ENCODE measurements at regions not wholly inside any gene's neighbourhood (a gene's known extent, or its start where the extent isn't known, plus 50 kb on each side); places are given as distances from the start of the nearest gene placed in this dataset.
"Not testable (repeated sequence)": the region's sequence is repeated elsewhere in the genome, so short reads cannot be mapped to it uniquely, and the experiment has no call there.

- DNase-seq (ENCODE audit: low read depth, low spot score) = no peak
- no peak overlapping the region for H3K4me3 ChIP-seq (ENCODE audit: low read length)
These were observed 343.5 kb upstream of the UBE2E2 start for GRCh38 chr3:22859618-22860017.

GRCh38 chr3:22861426-22861825 is 341.7 kb upstream of the UBE2E2 start:
- DNase-seq (ENCODE audit: low read depth, low spot score) = no peak
- H3K4me3 ChIP-seq (ENCODE audit: low read length) = no peak overlapping the region

- H3K4me3 ChIP-seq (ENCODE audit: low read length) = no peak overlapping the region
- DNase-seq (ENCODE audit: low read depth, low spot score) = no peak
These were observed 341.0 kb upstream of the UBE2E2 start for GRCh38 chr3:22862111-22862510.

- not testable (repeated sequence) for DNase-seq (ENCODE audit: low read depth, low spot score); H3K4me3 ChIP-seq (ENCODE audit: low read length)
These were observed 320.3 kb upstream of the UBE2E2 start for GRCh38 chr3:22882834-22883233.

- no peak overlapping the region for H3K4me3 ChIP-seq (ENCODE audit: low read length)
- DNase-seq (ENCODE audit: low read depth, low spot score) = no peak
These were observed 318.1 kb upstream of the UBE2E2 start for GRCh38 chr3:22885039-22885438.

GRCh38 chr3:22885574-22886341 is 317.4 kb upstream of the UBE2E2 start:
- H3K4me3 ChIP-seq (ENCODE audit: low read length) = no peak overlapping the region
- no peak for DNase-seq (ENCODE audit: low read depth, low spot score)

- H3K4me3 ChIP-seq (ENCODE audit: low read length) = no peak overlapping the region
- DNase-seq (ENCODE audit: low read depth, low spot score) = no peak
These were observed 316.6 kb upstream of the UBE2E2 start for GRCh38 chr3:22886439-22887068.

GRCh38 chr3:22887664-22888291 is 315.3 kb upstream of the UBE2E2 start:
- peak; percentile 32 for DNase-seq (ENCODE audit: low read depth, low spot score)

GRCh38 chr3:22893101-22893500 is 310.0 kb upstream of the UBE2E2 start:
- no peak for DNase-seq (ENCODE audit: low read depth, low spot score)
- H3K4me3 ChIP-seq (ENCODE audit: low read length) = no peak overlapping the region

More at GRCh38 chr3:22887664-22888291, 315.3 kb upstream of the UBE2E2 start:
- H3K4me3 ChIP-seq (ENCODE audit: low read length) = no peak overlapping the region

- no peak for DNase-seq (ENCODE audit: low read depth, low spot score)
- no peak overlapping the region for H3K4me3 ChIP-seq (ENCODE audit: low read length)
These were observed 309.3 kb upstream of the UBE2E2 start for GRCh38 chr3:22893644-22894325.

GRCh38 chr3:22894865-22895264 is 308.3 kb upstream of the UBE2E2 start:
- no peak for DNase-seq (ENCODE audit: low read depth, low spot score)
- H3K4me3 ChIP-seq (ENCODE audit: low read length) = no peak overlapping the region

GRCh38 chr3:22895671-22896070 is 307.5 kb upstream of the UBE2E2 start:
- DNase-seq (ENCODE audit: low read depth, low spot score) = no peak
- H3K4me3 ChIP-seq (ENCODE audit: low read length) = no peak overlapping the region

GRCh38 chr3:22898558-22898957 is 304.6 kb upstream of the UBE2E2 start:
- no peak for DNase-seq (ENCODE audit: low read depth, low spot score)
- H3K4me3 ChIP-seq (ENCODE audit: low read length) = no peak overlapping the region

- no peak for DNase-seq (ENCODE audit: low read depth, low spot score)
- H3K4me3 ChIP-seq (ENCODE audit: low read length) = no peak overlapping the region
These were observed 303.7 kb upstream of the UBE2E2 start for GRCh38 chr3:22899441-22899840.

- H3K4me3 ChIP-seq (ENCODE audit: low read length) = no peak overlapping the region
- no peak for DNase-seq (ENCODE audit: low read depth, low spot score)
These were observed 302.8 kb upstream of the UBE2E2 start for GRCh38 chr3:22900296-22900695.

- no peak for DNase-seq (ENCODE audit: low read depth, low spot score)
- H3K4me3 ChIP-seq (ENCODE audit: low read length) = no peak overlapping the region
These were observed 301.4 kb upstream of the UBE2E2 start for GRCh38 chr3:22901684-22902083.

GRCh38 chr3:22907161-22907780 is 295.9 kb upstream of the UBE2E2 start:
- H3K4me3 ChIP-seq (ENCODE audit: low read length) = no peak overlapping the region
- no peak for DNase-seq (ENCODE audit: low read depth, low spot score)

- no peak for DNase-seq (ENCODE audit: low read depth, low spot score)
- no peak overlapping the region for H3K4me3 ChIP-seq (ENCODE audit: low read length)
These were observed 295.3 kb upstream of the UBE2E2 start for GRCh38 chr3:22907796-22908195.

- no peak for DNase-seq (ENCODE audit: low read depth, low spot score)
- no peak overlapping the region for H3K4me3 ChIP-seq (ENCODE audit: low read length)
These were observed 294.1 kb upstream of the UBE2E2 start for GRCh38 chr3:22908989-22909507.

All from Jurkat, Clone E6-1 (cell line).